Activated T-cell treated with anti-CD3 and anti-CD28 coated beads for 24 hours (primary cell): ENCODE measurements at regions not wholly inside any gene's neighbourhood (a gene's known extent, or its start where the extent isn't known, plus 50 kb on each side); places are given as distances from the start of the nearest gene placed in this dataset.

ENCODE experiments used
- DNase-seq: peaks from one replicate; pipeline ENCODE4 v3.0.0-alpha.2; 2020; ENCODE audit warnings: low read depth

DNA sequence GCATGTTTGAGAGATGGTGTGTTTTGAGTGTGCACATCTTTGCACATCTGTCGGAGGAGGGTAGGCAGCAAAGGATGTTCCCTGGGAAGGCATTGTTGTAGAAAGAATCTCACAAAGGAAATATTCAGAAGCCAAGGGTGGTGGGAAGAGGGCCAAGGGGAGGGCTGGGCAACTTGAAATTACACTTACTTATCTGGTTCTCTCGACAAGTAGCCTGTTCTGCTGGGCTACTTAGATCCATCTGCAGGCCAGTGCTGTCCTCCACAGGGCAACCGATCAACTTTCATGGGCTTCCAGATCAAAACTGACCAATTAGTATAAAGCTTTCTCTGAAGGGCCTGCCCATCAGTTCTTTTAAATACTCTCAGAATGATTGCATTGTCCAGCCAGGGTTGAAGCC lies 495.2 kb downstream of the GADD45G start:
- DNase-seq: no peak

DNA sequence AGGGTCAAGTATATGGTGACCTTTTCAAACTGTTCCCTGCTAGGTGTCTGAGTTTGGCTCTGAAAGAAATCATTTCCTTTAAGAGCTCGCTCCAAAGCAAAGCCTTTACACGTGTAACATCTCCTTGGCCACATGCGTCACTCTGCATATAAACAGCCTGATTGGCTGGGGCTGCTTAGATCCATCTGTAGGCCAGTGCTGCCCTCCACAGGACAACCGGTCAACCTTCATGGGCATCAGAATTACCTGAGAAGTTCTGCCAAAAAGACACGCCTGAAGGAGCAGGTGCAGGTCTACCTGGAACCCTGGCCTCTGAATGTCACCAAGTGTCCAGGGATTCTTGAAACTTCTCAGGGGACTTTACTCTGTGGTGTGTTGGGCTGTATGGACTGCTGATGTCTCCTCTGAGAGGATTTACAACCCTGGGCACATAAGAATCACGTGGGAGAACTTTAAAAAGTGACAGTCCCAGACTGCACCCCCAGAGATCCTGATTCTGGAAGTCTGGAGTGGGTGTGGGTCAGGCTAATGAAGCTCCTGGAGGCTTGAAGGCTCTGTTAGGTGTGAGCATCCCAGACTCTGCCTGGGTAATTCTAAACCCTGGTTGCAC lies 497.6 kb downstream of the GADD45G start:
- peak; percentile 68 for DNase-seq

DNA sequence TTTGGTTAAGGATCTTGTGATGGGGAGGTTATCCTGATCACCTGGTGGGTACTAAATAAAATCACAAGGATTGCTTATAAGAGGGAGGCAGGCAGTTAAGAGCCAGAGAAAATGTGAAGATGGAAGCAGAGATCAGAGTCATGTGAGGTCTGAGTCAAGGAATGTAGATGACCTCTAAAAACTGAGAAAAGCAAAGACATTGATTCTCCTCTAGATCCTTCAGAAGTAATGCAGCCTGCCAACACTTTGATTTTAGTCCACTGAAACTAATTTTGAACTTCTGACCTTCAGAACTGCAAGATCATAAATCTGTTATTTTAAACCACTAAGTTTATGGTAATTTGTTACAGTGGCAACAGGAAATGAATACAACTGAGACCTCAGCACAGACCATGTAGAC lies 499.0 kb downstream of the GADD45G start:
- DNase-seq: no peak

DNA sequence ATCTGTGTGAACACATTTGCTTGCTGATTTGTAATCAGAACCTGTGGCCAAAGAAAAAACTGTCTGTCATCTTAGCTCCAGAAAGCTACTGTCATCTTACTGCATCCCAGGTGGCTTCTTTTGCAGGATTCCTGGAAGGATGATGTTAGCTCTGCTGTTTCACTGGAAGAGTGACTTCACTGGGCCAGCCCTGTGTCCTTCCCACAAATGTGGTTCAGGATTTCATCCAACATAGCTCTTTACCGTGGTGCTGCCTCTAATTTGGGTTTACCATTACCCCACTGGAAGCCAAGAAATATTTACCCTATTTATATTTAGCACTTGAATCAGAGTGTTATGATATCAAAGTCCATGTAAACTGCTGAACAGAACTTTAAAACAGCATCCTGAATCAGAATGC lies 501.0 kb downstream of the GADD45G start:
- no peak for DNase-seq

DNA sequence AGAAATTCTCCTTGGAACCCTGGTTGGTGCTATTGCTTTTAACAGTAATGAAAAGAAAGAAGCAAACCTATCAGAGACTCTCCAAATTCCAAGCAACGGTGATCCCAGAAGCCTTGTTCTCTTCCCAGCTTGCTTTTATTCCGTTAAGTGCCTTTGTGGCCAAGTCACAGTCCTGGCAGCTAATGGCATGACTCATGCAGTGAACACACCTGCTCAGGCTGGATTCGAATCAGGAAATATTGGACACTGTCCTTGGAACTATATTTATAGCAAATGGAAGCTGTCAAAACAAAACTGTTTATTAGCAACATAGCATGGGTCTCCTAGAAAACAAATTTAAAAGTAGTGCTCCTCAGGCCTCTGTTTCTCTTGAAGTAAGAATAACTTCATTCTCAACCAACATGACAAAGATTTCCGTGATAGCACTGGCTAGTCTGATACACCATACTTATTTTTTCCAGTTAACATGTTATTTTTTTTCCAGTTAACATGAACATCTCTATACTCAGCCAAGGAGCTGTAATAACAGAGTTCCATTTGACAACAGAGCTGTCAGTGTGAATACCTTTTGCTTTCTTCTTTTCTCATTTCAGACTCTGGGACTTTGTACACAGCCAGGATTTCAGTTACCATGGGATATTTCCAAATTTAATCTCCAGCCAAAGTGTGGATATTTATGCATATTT lies 502.4 kb downstream of the GADD45G start:
- DNase-seq: no peak

DNA sequence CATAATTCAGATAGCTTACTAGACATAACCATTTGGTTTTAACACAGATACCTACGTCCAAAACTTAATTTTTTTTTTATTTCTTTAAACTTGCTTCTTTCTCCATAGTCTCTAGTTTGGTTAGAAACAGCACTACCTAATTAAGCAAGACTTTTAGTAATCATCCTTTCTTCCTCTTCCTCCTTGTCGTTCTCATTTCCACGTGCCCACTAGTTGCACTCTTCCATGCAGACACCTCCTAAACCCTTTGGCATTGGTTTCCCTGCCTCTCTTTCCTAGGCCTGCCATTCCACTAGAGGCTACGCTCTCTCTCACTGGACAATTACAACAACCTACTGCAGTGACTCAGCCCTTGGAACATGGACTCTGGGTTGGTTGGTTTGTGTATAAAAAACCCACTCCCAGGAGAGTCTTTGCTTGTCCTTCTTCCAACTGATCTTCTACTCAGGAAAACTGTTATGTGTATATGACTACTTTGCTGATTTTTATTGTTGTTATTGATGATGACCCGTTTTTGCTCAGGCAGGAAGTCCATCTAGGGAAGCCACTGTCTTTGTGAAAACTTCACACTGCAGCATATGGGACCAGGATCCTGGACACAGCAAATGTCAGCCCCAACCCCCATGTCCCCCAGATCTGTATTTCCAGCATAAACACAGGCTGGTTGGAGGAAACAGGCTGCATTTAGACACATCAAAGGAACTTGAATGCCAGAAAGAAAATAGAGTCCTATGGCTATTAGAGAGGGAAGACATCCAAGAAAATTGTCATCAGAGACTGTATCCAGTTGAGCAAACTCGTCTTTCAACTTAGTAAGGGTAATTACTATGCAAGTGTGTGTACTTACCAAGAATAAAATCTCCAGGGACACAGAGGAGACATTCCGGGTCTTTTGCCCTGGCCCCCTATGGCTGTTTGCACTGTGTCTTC lies 503.2 kb downstream of the GADD45G start:
- no peak for DNase-seq

DNA sequence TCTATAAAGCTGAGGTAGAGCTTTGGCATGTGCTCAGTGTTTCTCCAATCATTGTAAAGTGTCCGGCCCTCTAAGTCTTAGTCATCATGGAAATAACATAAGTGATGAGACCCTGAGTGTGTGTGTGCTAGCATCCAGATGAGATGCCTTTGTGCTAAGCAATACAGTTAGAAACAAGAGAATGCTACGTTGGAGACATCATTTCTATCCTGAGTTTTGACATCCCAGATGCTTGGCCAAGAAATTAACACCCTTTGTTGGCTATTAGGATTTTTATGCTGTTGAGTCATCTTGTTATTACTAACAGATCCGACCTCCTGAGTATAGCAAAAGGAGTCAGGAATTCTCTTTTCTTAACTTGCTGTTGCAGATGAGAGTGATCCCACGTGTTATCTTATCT lies 508.0 kb downstream of the GADD45G start:
- DNase-seq: no peak

DNA sequence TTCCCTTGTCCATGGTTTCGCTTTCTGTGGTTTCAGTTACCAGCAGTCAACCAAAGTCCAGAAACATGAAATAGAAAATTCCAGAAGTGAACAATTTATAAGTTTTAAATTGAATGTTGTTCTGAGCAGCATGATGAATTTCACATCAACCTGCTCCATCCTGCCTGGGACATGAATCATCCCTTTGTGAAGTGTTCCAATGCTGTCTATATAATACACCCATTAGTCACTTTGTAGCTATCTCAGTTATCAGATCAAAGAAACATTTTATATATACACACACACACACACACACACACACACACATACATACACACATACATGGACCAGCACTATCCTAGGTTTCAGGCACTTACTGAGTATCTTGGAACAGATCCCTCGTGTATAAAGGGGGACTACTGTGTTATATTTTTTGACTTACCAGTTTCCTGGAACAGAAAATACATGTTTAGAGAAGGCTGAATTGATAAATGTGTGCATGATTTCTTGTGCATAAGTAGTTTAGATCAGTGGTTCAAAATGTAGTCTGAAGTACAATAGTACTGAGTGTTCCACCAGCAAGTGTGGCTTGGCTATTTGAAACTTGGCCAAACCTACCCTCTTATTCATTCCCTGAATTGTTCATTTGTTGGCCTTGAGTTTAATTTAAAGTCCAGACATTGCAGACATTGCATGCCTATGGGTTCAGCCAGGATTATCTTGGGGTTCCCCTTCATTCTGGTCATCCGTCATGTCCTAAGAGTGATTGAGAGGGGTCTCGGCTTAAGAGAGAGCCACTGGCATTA lies 510.0 kb downstream of the GADD45G start:
- no peak for DNase-seq

DNA sequence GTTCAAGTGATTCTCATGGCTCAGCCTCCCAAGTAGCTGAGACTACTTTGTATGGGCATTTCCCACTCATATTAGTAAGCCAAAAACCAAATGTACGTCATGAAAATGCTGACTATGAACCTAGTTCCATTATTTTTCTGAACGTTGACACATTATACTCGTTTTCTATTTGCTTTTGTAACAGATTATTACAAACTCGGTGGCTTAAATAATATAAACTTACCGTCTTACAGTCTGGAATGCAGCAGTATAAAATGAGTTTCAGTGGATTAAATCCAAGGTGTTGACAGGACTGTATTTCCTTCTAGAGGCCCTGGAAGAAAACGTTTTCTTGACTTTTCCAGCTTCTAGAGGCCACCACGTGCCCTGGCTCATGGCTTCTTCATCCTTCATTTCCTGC lies 517.0 kb downstream of the GADD45G start:
- no peak for DNase-seq

DNA sequence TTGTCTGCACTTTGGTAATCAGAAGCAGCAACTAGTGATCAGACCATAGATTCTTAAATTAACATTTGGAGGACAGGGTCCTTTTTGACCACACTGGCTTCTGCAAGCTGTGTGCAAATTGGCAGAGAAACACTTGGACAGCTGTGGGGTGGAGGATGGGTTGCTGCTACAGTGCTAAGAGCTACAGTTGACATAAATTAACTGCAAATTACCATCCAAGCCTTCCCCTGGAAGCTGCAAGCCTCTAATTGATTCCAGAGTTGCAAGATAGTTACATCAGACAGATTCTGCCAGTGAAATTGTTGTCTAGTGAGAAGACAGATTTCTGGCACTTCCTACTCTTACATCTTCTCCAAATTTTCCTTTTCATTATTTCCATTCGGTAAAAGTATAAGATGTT lies 517.7 kb downstream of the DIRAS2 start:
- DNase-seq: no peak

DNA sequence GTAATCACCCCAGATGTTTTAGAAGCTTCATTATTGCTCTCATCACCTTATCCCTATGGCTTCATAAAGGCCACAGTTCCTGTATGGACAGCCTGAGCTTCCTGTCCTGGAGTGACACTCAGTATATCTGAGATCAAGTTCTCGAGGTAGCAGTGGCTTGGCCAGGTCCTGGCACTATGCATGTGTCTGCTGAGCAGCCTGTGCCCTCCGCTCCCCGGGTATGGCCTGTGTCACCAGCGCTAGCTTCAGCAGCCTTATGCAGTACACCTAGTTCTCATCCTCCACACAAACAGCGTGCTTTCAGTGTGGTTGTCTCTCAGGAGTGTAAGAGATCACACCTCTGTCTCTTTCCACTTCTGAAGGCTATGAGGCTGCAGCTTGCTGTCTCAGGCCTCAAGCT lies 514.7 kb downstream of the DIRAS2 start:
- DNase-seq: no peak

DNA sequence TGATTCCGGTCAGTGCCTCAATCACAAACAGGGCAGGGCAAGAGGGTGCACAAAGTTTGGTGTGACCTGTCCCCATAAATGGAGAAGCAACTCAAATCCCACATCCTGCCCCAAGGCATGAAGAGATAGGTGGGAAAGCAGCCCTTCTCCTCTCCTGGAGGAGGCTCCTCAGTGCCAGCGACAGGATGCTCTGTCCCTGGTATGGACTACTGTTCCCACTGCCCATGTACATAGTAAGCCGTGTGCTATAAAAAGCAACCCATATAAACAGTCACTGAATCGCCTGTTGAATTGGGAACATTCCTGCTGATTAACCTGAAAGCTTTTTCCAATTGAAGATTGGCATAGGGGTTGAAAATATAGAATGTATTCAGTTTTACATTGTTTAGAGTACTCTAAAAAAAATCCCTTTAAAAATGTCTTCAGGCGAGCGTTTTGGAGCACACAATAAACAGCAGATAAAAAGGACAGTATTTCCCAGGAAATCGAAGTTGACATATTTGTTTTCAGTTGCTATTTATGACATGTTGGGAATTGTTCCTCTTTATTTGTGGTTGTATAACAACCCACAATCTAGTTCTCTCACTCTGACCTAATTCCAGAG lies 513.9 kb downstream of the DIRAS2 start:
- no peak for DNase-seq

DNA sequence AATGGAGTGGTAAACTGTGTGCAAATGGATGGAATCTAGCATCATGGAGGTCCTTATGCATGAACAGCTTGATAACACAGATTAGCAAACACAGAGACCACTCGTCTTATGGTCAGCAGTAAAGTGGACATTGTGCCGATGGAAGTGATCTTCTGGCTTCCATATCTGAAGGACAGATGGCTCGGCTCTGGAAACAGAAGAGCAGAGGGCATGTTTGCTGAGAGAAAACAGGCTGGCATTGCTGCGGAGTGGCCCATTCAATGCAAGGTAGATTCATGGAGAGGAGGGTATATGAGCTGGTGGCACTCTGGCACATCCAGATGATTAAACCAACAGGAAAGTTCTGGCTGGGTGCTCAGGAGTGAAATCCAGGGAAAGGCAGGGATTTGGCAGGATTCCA lies 513.2 kb downstream of the DIRAS2 start:
- DNase-seq: no peak

DNA sequence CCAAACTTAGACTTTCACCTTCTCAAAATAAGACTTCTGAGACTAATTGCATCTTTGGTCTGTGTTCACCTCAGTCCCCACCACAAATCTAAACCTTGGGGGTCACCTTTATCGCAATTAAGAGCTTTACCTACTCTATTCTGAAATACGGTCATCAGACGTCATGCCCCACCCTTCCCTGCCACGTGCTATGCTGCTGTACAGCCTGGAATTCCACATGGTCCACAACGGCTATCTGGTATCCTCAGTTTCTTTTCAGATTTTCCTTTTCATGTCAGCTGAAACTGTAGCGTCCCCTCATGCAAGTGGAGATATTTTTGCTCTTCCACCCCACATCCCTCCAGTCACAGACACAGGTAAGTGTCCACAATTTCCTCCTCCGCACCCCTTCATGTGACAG lies 511.1 kb downstream of the DIRAS2 start:
- DNase-seq: no peak

DNA sequence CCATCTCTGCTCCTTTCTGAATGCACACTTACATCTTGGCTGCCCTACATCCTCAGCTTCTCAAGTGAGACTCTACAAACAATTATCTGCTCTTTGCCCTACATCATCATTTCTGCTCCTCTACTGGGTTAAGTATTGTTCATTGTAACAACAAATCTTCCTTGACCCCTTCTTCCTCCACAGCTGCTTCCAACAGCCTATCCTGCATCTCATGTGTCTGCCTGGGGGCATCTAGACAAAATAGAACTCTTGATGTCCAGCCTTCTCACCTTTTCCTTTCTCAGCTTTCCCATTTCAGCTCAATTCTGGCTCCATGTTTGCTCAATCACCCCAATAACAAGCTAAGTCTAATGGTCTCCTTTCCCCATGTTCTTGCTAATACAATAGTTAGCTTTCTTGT lies 509.8 kb downstream of the DIRAS2 start:
- DNase-seq: no peak

DNA sequence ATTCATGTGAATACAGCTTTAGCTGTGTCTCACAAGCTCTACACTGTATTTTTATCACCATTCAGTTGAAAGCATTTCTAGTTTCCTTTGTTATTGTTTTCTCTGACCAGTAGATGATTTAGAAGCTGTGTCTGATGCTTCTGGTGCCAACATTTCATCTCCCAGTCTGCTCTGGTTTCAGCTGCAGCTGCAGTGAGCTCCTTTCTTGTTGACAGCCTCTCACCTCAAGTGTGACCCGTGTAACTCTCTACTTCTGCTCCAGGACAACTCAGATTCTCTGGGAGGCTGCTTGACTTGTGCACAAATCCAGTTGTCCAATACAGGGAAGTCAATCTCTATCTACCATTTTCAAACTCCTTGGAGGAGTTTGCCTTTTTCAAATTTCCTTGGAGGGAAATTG lies 504.8 kb downstream of the DIRAS2 start:
- no peak for DNase-seq

DNA sequence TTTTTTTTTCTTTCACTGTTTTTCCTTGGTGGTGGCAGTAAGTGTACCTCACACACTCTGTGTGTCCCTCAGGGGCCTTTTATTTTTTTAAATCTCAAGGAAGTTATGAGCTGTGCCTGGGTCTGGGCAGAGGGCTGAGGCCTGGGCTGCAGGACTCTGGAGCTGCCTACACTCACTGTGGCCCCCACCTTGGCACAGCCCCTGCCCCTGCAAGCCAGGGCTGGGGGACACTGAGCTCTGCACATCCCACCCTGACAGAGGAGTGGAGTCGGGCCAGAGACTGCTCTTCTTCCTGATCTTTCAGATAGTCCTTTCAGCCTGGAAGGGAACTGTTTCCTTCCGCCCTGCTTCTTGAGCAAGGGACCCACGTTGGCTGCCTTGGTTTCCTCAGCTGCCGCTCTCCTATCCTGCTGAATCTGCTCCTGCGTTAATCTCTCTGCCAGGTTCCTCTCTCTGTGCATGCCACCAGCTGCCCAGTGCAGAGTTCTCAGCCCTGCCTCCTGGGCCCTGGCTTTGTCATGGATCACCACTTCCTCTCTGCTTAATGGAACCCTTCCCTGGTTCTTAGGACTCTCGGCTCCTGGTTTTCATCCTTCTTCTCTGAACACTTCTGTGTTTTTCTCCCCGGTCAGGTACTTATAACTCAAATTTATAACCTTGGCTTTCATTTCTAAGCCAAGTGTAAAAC lies 502.3 kb downstream of the DIRAS2 start:
- no peak for DNase-seq

DNA sequence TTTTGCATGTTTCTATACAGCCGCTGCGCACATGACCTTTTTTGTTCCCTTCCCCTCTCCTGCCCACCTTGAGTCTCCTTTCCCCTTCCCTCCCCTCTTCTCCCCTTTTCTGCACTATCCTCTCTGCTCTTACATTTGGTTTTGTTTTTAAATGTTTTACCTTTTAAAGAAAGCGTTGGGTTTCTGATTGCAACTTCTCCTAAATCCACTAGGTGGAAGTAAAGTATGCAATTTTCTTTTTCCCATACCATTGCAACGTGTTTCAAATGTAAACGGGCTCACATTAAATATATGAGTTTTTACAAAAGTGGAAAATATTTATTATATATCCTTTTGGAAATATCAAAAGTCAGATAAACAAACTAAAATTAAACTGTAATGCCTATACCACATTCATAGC lies 500.9 kb downstream of the DIRAS2 start:
- DNase-seq: no peak

DNA sequence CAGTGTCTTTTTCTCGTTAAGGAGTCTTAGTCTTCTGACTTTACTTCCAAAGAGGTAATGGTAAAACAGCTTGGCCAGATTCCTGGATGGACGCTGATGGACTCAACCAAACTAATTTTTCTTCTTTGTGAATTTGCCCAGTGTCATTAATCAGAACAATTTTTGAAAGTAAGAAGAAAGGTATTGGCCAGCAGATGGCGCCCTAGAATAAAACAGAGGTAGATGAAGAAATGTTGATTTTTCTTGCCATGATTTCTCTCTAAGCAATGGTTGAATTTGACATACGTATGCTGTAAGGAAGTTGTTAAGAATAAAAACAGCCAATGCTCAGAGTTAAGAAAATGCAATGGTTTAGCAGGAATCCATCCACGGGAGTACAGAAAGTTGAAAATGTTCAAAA lies 500.0 kb downstream of the DIRAS2 start:
- peak; percentile 42 for DNase-seq

DNA sequence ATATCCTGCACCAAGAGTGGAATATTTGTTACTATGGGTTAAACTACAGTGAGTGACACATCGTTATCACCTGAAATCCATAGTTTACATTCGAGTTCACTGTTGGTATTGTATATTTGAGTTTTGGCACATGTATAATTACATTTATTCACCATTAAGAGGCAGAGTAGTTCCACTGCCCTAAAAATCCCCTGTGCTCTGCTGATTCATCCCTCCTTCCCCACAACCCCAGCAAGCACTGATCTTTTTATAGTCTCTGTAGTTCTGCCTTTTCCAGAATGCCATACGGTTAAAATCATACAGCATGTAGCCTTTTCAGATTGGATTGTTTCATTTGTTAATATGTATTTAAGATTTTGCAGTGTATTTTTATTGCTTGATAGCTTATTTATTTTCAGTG lies 495.2 kb downstream of the DIRAS2 start:
- DNase-seq: no peak

DNA sequence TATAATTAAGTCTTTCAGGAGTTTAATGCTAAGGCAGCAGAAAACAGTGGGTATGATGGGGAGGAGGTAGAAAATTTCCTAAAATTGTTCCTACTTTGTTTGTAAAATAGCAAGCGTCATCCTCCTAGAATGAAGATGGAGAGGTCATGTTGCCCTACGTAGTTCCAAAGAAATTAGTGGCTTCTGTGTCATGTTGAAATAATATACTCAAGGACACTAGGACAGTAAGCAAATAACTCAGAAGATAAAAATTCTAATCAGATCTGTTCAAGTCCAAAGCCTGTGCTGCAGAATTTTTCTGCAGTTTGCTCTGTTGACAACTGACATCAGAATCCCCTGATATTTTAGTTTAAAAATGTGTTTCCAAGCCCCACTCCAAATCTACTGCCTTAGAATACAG lies 486.3 kb downstream of the DIRAS2 start:
- DNase-seq: no peak
